GM18861 (cell line): ENCODE measurements at regions not wholly inside any gene's neighbourhood (a gene's known extent, or its start where the extent isn't known, plus 50 kb on each side); places are given as distances from the start of the nearest gene placed in this dataset.

Experiments used
- ATAC-seq: cut with Tn5 transposase; IDR thresholded peaks from one replicate; pipeline ENCODE4 v1.9.1; 2021; ENCODE audit not compliant: unreplicated experiment

DNA sequence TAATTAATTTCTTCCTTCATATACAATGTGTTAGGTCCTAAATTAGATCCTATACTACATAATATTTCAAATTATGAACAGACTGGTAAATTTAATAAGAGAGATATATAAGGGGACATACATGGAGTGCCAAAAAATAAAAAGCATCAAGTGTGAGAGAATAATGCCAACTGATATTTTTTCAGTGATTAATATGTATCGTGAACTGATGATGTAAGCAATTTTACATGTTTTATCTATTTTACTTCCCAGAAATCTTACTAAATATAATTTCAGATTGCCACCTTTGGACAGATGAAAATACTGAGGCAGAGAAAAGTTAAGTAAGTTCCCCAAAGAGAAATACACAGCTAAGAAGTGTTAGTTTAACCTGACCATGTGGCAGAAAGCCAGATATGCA is 870.8 kb downstream of the SLITRK5 start:
- no peak for ATAC-seq

DNA sequence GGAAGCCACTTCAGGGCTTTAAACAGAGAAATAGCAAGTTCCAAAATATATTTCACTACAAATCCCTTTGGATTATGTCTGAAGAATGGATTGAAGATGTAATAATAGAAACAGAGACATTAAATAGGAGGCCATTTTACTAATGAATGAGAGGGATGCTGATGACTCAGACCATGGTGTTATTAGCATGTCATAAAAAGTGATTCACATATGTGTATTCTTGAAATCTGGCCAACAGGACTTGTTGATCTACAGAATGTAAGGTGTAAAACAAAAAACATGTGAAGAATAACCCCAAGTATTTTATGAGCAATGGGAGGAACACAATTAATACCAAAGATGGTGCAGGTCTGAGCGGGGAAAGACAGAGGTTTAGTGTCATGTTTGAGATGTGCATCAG is 873.7 kb downstream of the SLITRK5 start:
- no peak for ATAC-seq

DNA sequence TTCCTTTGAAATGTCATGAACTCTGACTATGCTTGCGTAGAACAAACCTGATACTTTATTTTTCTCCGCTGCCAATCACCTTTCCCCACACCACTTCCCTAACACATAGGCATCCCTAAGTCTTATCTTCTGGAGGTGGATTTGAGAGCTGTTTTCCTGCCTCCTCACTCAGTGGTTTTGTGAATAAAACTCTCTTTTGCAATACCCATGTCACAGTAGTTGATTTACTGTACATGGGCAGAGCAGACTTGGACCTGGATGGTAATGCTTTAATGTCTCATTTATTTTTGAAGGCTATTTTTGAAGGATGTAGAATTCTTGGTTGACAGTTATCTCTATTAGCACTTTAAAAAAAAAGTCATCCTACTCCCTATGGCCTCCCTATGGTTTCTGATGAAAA is 881.8 kb downstream of the SLITRK5 start:
- no peak for ATAC-seq

DNA sequence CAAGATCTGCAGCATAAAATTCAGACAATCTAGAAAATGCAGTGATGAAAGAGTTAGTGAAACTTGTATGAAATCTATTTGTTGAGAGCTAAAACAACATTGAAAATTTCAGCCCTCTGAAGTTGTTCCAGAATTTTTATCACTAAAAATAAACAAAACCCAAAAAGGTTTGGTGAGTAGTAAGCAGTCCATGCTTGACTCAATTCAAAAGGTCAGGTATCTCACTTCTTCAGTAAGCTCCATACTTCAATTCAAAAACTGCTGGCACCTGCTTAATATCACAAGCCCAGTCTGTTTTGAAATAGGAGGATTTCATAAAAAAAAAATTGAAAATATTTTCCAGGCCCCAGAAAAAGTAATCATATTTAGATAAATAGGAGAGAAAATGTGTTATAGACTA is 894.4 kb downstream of the SLITRK5 start:
- ATAC-seq, result no peak

DNA sequence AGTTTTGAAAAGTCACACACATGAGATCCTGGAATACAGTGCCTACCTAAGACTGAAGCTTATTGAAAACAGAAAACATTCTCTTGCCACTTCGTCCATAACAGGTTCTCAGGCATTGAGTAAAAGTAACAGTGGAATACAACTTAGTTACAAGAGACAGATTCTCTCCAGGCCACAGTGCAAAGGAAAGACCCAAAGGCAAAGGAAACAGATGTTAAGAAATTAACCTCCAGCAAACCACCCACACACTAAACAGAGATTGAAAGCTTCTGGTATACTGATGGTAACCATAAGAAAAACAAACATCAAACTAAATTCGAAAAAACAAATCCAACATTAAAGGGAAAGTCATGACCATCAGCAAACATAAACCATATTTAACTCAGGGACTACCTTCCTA is 914.7 kb downstream of the SLITRK5 start:
- no peak for ATAC-seq

DNA sequence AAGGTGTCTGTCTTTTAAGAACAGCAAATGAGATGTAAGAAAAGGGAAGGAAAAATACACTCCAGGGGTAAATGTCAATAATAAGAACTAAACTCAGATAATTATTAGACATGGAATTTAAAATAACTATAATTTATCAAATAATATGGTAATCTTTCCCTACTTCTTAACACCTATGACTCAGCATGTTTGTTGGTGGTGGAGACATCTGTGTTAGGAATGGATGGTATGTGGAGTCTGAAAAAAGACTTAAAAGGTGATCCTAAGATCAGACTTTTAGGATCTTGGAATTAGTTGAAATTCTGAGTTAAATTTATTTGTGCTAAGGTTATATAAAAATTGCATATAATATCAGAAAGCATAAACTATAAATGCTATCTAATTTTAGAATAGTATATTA is 915.1 kb downstream of the SLITRK5 start:
- no peak for ATAC-seq

DNA sequence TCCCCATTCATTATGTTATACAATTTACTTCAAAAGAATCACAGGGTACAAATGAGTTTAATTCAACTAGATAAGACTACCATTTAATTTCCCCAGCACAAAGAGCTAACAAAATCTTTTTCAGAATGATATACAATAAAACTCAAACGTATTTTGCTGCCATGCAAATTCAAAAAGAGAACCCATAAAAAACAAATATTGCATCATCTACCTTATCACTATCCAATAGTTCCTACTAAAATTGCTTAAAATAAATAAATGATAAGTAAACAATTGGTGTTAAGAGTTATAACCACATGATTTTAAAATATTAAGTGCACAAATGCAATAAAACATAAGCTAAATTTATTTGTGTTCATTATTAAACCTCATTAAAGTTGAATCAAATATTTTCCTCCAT is 919.4 kb downstream of the SLITRK5 start:
- no peak for ATAC-seq

DNA sequence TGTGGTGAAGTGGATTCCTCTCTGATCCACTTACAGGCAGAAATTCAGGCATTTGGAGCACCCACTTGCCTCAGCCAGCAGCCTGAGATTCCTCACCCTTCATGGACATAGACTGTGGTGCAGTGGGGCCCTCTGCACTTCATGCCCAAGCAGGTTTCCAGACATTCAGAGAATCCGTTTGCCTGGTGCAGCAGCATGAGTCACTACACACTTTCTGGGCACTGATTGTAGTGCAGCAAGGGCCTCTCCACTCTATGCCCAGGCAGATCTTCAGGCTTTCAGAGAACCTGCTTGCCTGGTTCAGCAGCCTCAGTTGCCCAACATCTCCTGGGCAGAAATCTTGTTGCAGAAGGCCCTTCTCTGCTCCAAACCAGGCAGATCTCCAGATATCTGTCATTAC is 920.9 kb downstream of the SLITRK5 start:
- no peak for ATAC-seq

DNA sequence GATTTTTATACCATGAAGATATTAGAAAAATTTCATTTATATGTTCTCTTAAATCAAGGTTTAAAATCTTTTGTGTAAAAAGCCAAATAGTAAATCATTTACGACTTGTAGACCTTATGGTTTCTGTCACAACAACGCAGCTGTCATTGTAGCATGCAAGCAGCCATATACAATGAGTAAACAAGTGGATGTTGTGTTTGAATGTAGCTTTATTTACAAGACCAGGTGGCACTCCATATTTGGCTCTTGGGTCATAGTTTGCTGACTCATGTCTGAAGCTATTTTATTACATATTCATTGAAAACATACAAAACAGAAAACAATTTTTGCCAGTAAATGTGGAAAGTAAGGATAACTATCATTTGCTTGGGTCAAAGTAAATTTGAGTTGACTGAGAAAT is 930.8 kb downstream of the SLITRK5 start:
- ATAC-seq, result no peak

DNA sequence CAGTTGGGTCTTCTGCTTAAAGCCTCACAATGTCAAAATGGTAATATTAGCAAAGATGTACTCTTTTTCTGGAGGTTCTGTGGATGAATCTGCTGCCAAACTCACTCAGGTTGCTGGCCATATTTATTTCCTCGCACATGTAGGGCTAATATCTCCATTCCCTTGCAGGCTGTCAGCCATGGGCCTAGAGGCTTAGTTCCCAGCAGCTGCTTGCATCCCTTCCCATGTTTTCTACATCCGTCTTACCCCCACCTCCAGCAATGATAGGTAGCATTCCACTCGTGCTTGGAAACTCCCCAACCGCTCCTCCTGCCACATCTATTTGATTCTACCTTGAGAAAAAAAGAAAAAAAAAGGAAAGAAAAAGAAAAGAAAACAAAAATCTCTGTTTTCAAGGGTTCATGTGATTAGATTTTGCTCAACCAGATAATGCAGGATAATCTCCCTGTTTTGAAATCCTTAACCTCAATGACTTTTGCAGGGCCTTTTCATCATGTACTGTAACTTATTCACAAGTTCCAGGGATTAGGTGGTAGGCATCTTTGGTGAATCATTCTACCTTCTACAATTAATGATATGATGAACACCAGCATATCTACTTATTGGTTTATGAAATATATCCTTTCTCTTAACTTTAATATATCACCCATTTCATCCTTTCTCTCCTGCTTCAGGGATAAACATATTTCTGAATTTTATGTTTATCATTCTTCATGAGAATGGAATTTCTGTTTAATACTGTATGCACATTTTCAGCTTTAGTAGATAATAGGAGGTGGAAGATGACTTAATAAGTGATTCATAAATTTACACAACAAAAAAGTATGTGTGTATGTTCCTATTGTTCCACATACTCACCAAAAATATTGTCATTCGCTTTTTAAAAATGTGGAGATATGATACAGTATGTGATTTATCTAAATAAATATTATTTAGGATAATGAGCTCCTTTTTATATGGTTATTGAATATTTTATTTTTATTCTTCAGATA is 931.9 kb downstream of the SLITRK5 start:
- no peak for ATAC-seq

DNA sequence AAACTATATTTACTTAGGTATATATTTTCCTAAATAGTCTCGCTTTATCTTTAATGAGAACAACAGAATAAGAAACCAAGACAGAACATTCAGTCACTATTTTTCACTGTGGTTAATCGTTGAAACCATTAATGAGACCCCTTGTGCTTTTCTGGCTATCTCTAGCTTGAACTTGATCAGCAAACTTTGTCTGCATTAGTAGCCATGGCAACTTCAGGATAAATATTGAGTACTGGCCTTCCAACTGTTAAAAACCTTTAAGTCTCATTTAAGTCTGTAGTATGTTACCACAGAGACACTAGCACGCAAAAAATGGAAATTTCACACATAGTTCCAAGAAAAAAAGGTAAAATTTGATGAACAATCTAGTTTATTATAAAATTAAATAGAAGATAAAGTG is 946.0 kb downstream of the SLITRK5 start:
- ATAC-seq, result no peak

DNA sequence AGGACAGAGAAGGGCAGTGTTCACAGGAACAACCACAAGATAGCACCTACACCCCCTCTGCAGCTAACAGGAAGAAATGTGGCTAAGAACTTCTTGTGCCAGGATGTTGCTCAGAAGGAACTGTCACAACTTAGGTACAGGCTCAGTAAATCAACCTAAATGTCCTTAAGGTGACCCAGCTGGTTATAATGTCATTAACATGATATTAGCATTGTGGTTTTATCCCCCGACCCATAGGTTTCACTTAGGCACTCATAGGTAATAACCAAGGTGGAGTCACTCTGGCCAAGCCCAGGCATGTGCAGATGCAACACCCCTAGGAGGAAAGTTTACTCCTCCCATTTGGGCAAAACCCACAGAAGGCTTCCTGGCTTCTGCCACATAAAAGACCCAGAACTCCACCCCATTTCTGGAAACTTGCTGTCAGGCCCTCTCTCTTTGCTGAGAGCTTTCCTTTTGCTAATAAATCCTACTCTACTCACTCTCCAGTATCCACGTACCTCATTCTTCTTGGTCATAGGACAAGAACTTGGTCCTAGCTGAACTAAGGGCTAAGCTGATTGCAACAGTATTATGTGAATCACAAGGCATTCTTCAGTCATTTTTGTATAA is 951.3 kb downstream of the SLITRK5 start:
- ATAC-seq, result no peak

DNA sequence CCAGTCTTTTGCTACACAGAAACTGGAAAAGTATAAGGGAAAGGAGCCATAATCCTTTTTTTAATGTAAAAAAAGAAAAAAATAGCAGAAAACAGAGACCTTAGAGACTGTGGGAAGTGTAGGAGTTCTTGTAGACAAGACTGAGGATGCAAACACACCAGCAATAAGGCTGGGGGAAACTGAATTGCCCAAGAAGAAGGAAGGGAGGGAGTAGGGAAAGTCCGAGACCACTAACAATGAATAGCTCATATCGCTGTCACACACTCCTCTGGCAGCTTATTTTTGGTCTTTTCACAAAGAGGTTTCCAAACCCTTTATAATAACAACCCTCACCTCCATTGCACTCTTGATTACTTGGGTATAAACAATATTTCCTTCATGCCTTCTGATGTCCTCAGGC is 952.0 kb downstream of the SLITRK5 start:
- ATAC-seq, result no peak

DNA sequence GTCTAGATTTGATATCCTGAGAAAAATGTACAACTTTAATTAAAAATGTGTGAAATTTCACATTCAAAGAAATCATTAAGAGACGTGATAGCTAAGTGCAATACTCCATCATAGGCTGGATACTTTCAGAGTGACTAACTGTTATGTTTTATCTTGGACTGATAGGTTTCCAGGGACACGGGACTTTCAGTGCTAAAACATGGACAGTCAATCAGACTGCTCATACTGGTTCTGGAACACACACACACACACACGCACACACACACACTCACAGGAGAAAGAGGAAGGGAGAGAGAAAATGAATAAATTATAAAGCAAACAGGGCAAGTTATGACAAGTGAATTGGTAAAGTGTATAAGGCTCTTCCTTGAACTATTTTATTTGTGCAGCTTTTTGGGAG is 955.9 kb downstream of the SLITRK5 start:
- ATAC-seq, result no peak

DNA sequence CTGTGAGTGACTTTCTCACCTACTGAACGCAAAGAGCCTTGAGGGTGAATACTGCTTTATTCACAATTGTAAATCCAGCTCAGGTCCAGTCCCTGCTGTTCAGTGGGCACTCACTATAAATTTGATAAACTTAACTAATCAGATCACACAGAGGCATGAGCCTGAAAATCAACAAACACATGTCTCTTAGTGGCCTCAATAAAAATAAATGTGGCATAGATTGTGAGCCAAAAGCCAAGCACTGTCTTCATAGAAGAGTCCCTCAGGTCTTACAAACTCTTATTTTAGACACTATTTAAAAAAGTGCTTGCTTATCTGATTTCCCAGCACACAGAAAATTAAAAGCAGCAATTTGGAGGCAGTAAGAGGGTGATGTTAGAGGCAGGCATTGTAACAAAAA is 957.7 kb downstream of the SLITRK5 start:
- ATAC-seq, result no peak

DNA sequence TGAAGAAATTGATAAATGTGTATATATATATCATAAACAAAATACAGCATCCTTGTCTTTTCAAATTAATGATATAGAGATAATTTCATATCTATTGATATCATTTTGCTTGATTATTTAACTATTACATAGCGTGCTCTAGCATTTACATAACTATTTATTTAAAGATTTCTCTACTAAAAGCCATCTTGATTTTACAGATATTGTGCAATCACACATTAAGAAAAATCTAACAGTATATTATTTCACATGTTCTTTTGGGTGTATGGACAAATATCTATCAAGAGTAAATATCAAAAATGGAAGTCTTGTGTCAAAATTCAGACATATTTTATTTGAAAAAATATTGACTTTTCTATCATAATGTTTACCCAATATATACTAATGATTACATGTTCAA is 966.8 kb downstream of the SLITRK5 start:
- no peak for ATAC-seq

DNA sequence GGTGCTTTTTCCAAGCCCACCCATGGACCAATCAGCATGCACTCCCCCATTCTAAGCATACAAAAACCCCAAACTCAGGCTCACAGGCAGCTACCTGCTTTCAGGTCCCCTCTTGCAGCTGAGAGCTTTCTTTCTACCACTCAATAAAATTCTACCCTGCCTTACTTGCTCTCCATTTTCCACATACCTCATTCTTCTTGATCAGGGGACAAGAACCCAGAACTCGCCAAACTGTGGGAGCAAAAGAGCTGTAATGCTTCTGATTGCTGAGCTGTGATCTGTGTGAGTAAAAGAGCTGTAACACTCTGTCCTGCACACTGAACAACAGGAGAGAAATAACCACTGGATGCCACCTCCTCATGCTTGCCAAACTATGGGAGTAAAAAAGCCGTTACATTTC is 972.1 kb downstream of the SLITRK5 start:
- ATAC-seq, result no peak

DNA sequence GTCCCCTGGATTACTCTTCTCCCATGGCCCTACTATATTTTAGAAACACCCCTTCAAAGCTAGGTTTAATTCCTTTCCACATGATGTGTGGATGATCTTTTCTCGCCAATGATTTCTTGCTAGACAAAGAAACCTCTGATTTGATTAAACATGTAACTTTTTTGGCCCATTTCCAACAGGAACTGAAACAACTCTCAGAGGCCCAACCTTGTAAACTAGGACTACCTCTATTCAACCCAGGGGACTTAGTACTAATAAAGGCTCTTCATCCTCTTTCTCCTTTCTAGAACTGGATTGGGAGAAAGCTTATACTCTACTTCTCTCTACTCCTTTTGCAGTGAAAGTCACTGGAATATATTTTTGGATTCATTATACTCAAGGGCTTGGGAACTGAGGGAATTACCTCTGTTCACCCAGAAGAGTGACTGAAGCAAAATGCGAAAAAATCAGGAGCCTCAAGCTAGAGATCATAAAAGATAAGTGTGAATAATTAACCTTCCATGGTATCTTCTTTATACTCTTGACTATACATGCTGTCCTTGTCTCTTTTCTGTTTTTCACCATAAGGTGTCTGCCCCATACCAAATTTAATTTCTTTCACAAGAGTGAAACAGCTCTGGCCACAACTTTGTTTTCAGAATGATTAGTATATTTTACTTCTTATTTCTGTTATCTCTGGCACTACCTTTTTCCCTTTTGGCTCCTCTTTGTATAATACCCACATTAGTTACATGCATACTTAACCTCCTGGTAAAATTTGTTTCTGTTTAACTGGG is 977.6 kb downstream of the SLITRK5 start:
- ATAC-seq, result no peak

DNA sequence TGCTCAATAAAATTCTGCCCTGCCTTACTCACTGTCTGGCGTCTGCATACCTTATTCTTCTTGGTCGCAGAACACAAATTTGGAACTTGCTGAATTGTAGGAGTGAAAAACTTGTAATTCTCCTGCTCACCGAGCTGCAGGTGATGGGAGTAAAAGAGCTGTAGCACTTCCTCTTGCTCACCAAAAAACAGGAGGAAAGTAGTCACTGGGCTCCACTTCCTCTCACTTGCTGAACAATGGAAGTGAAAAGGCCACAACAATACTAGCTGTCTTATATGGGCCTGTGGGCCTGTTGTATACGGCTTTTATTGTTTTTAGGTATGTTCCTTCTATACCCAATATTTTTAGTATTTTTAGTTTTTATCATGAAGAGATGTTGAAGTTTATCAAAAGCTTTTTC is 978.7 kb downstream of the SLITRK5 start:
- no peak for ATAC-seq

DNA sequence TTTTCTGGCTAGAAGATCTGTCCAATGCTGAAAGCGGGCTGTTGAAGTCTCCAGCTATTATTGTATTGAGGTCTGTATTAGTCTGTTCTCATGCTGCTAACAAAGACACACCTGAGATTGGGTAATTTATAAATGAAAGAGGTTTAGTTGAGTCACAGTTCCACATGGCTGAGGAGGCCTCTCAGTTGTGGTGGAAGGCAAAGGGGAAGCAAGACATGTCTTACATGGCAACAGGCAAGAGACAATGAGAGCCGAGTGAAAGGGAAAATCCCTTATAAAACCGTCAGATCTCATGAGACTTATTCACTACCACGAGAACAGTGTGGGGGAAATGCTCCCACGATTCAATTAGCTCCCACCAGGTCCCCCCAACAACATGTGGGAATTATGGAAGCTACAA is 980.4 kb downstream of the SLITRK5 start:
- ATAC-seq, result no peak

DNA sequence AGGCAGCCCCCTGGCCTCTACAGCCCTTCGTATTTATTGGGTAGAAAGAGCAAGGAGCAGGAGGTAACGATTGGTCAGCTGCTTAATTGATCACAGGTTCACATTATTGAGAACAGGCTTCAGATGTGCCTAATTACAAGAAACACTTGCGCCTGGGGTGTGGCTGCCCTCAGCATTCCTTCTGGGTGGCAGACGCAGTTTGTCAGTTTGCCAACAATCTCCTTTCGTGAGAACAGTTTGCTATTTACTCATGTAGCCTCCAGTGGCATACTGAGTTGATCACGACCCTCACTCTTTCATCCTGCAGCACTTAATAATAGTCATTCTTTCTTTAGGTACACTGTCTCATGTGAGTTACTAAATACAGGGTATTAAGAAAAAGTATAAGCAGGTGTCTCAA is 985.6 kb downstream of the SLITRK5 start:
- ATAC-seq, result no peak

DNA sequence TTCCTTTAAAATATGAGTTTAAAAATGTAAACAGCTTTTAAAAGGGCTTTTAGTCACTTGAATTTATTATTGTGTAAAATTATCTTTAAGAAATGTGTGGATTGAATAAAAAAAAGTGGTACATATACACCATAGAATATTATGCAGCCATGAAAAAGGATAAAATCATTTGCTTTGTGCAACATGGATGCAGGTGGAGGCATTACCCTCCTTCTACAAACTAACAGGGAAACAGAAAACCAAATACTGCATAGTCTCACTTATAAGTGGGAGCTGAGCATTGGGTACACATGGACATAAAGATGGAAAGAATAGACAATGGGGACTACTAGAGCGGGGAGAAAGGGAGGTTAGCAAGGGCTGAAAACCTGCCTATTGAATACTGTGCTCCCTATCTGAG is 999.3 kb downstream of the SLITRK5 start:
- ATAC-seq, result no peak
